Endothelial cell of umbilical vein (primary cell): ENCODE measurements at regions not wholly inside any gene's neighbourhood (a gene's known extent, or its start where the extent isn't known, plus 50 kb on each side); places are given as distances from the start of the nearest gene placed in this dataset.

ENCODE experiments used
- BruUV-seq: library from RNA; stranded (reverse); fragments of 400-500 nt; replicated peaks from 2 replicates; lab custom pipeline; 2021; lab: Mats Ljungman, UMichigan
- CTCF ChIA-PET: fragments of 300-600, 350-600 bp; sonication (Branson Sonifier 250); formaldehyde crosslinking; loops from one replicate; lab custom pipeline; 2021; ENCODE audit warnings: antibody characterized with exemption, inconsistent platforms; lab: Charles Lee
- POLR2A ChIA-PET: fragments of 300-600, 350-600 bp; sonication (Branson Sonifier 250); formaldehyde crosslinking; loops from one replicate; lab custom pipeline; 2021; ENCODE audit warnings: antibody characterized with exemption, inconsistent platforms; lab: Charles Lee
- DNase-seq: peaks from one replicate; pipeline ENCODE4 v3.0.0-alpha.2; 2011; ENCODE audit warnings: low read depth, low spot score
- FAIRE-seq: peaks from 2 replicates; lab custom pipeline; 2011; peaks lifted over from hg19 to GRCh38; lab: Jason Lieb, UNC
- H2AFZ ChIP-seq: 2 replicates; pipeline ENCODE4 v1.6.0; 2012; ENCODE audit warnings: low read depth, low read length, control low read depth, inconsistent platforms
- H3K27ac ChIP-seq: 2 replicates; pipeline ENCODE4 v1.5.1; 2011; ENCODE audit warnings: low read depth, mild to moderate bottlenecking, control low read depth, low read length, moderate library complexity; ENCODE audit not compliant: insufficient read depth
- H3K27me3 ChIP-seq, 2 experiments: 2 replicates each; pipeline versions ENCODE4 v1.6.0 to v1.6.1; 2011; ENCODE audit warnings: low read length in 2 of 2, mixed read lengths in 1 of 2; ENCODE audit not compliant: control insufficient read depth in 2 of 2, insufficient read depth in 2 of 2
- H3K36me3 ChIP-seq, 2 experiments: 2 replicates in 1 of 2; 3 replicates in 1 of 2; pipeline ENCODE4 v1.5.1; 2011; ENCODE audit warnings: low read length in 2 of 2, mild to moderate bottlenecking in 1 of 2, moderate library complexity in 1 of 2; ENCODE audit not compliant: control insufficient read depth in 2 of 2, insufficient read depth in 2 of 2; ENCODE audit errors: extremely low read depth in 1 of 2
- H3K4me1 ChIP-seq: 3 replicates; pipeline ENCODE4 v1.5.1; 2011; ENCODE audit warnings: mild to moderate bottlenecking, low read length; ENCODE audit not compliant: control insufficient read depth, insufficient read depth; ENCODE audit errors: extremely low read depth
- H3K4me2 ChIP-seq: 2 replicates; pipeline ENCODE4 v1.6.1; 2011; ENCODE audit warnings: low read length, control low read depth, mixed read lengths; ENCODE audit not compliant: insufficient read depth
- H3K4me3 ChIP-seq, 3 experiments: fragments of 200-600 bp in 1 of 3; sonication (generic), shearing (Covaris generic) in 1 of 3; replicated peaks in 1 of 3; 2 replicates each; pipeline ENCODE4 v1.5.1; 2011 to 2016; ENCODE audit warnings: control low read depth in 3 of 3, low read length in 3 of 3, mild to moderate bottlenecking in 2 of 3, inconsistent platforms in 1 of 3, low read depth in 1 of 3, moderate library complexity in 1 of 3; ENCODE audit not compliant: insufficient read depth in 1 of 3
- H3K79me2 ChIP-seq: 2 replicates; pipeline ENCODE4 v1.6.0; 2012; ENCODE audit warnings: low read length, inconsistent platforms; ENCODE audit not compliant: control insufficient read depth, insufficient read depth
- H3K9ac ChIP-seq: replicated peaks from 2 replicates; pipeline ENCODE3; 2011; ENCODE audit warnings: low read length, control low read depth; ENCODE audit not compliant: insufficient read depth; ENCODE audit errors: extremely low read depth
- H3K9me1 ChIP-seq: replicated peaks from 3 replicates; pipeline ENCODE4 v1.6.0; 2011; ENCODE audit warnings: mild to moderate bottlenecking, low read length; ENCODE audit not compliant: control insufficient read depth, insufficient read depth; ENCODE audit errors: extremely low read depth
- H3K9me3 ChIP-seq: replicated peaks from 2 replicates; pipeline ENCODE4 v1.5.1; 2012; ENCODE audit warnings: low read length, inconsistent platforms; ENCODE audit not compliant: control insufficient read depth, insufficient read depth
- H4K20me1 ChIP-seq: replicated peaks from 2 replicates; pipeline ENCODE3; 2011; ENCODE audit warnings: mild to moderate bottlenecking, low read length; ENCODE audit not compliant: control insufficient read depth, insufficient read depth; ENCODE audit errors: extremely low read depth
- EZH2 ChIP-seq: IDR thresholded peaks from 2 replicates; pipeline ENCODE4 v1.6.1; 2012; ENCODE audit warnings: borderline replicate concordance, low read depth, mild to moderate bottlenecking, moderate library complexity, low read length, inconsistent platforms; ENCODE audit not compliant: severe bottlenecking
- FOS ChIP-seq: IDR thresholded peaks from 2 replicates; pipeline ENCODE4 v1.6.1; 2011; ENCODE audit warnings: mild to moderate bottlenecking, low read length, moderate library complexity, borderline replicate concordance; ENCODE audit not compliant: insufficient read depth
- GATA2 ChIP-seq: IDR thresholded peaks from 2 replicates; pipeline ENCODE4 v1.7.0; 2011; ENCODE audit warnings: low read depth, mild to moderate bottlenecking, moderate library complexity, mixed read lengths, low read length; ENCODE audit not compliant: insufficient read length, insufficient read depth
- JUN ChIP-seq: IDR thresholded peaks from 2 replicates; pipeline ENCODE4 v1.6.1; 2011; ENCODE audit warnings: borderline replicate concordance, low read depth; ENCODE audit not compliant: insufficient read length, insufficient read depth
- MAX ChIP-seq: IDR thresholded peaks from 2 replicates; pipeline ENCODE4 v1.6.1; 2011; ENCODE audit not compliant: insufficient read depth, insufficient read length
- MYC ChIP-seq: IDR thresholded peaks from one replicate; pipeline ENCODE4 v1.6.1; 2011; ENCODE audit warnings: mild to moderate bottlenecking, low read depth, low read length
- POLR2A ChIP-seq: IDR thresholded peaks from 2 replicates; pipeline ENCODE4 v1.6.1; 2012; ENCODE audit warnings: low read depth, mild to moderate bottlenecking, control low read depth, low read length
- POLR2AphosphoS5 ChIP-seq: IDR thresholded peaks from 2 replicates; pipeline ENCODE4 v1.6.1; 2012; ENCODE audit warnings: low read depth, mild to moderate bottlenecking, control low read depth, low read length, moderate library complexity; ENCODE audit not compliant: insufficient read depth
- dilution Hi-C: fragments of 300-500 bp; cut with MboI; formaldehyde crosslinking; loops from one replicate; pipeline ENCODE4 v1.15.0; 2019; ENCODE audit warnings: low sequenced_read_pairs; ENCODE audit not compliant: extremely low pct_ligation_motif_present
- intact Hi-C: fragments of 100-400 bp; cut with micrococcal nuclease; formaldehyde crosslinking; loops from one replicate; pipeline ENCODE4 v1.10.0; 2022
- TF ChIP-seq, protein P1 (sequence below), 2 donors: IDR thresholded peaks; 1 replicate in 1 of 2; 2 replicates in 1 of 2; pipeline ENCODE4 v1.5.1; 2011; ENCODE audit warnings: low read length in 2 of 2, mild to moderate bottlenecking in 2 of 2, moderate library complexity in 2 of 2, control low read depth in 1 of 2, inconsistent platforms in 1 of 2, low read depth in 1 of 2; ENCODE audit not compliant: insufficient read depth in 1 of 2; ENCODE audit errors: extremely low read depth in 1 of 2

- FAIRE-seq (peak; percentile 65), DNase-seq (peak; percentile 50)
- CTCF ChIA-PET = interaction anchor here (0.8 to 3.3 kb wide), 14 partner anchors 68 to 325 kb away, joined by 3 to 24 read pairs (median 4); partner anchors contain the start of gene SIX2
- Histone ChIP-seq H3K36me3 (no peaks in the 10 kb centered on the region), H3K4me1 (peaks cover 9% of the 10 kb centered on the region), H3K4me3 (peak overlapping the region; percentile 61 to 77 (median 64)), H3K27ac (no peak overlapping the region), H4K20me1 (no peaks in the 10 kb centered on the region), H3K4me2 (peak overlapping the region; percentile 83), H3K27me3 (peaks cover 5 to 13% of the 10 kb centered on the region in 2 experiments), H3K9me1 (no peaks in the 10 kb centered on the region), H2AFZ (peak overlapping the region; percentile 87), H3K79me2 (no peaks in the 10 kb centered on the region), H3K9me3 (no peaks in the 10 kb centered on the region), H3K9ac (peak overlapping the region; percentile 72)
- POLR2A ChIA-PET = interaction anchor here (1.1 kb wide), 1 partner anchor 184 kb away, joined by 4 read pairs; no protein-coding TSS in a partner anchor
- TF ChIP-seq FOS = no peak
- no peak for TF ChIP-seq GATA2
- TF ChIP-seq MAX = no peak
- TF ChIP-seq, protein P1, sequence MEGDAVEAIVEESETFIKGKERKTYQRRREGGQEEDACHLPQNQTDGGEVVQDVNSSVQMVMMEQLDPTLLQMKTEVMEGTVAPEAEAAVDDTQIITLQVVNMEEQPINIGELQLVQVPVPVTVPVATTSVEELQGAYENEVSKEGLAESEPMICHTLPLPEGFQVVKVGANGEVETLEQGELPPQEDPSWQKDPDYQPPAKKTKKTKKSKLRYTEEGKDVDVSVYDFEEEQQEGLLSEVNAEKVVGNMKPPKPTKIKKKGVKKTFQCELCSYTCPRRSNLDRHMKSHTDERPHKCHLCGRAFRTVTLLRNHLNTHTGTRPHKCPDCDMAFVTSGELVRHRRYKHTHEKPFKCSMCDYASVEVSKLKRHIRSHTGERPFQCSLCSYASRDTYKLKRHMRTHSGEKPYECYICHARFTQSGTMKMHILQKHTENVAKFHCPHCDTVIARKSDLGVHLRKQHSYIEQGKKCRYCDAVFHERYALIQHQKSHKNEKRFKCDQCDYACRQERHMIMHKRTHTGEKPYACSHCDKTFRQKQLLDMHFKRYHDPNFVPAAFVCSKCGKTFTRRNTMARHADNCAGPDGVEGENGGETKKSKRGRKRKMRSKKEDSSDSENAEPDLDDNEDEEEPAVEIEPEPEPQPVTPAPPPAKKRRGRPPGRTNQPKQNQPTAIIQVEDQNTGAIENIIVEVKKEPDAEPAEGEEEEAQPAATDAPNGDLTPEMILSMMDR (IDR thresholded peaks at IDR 0.05; ENCODE audit: extremely low read depth in 1 of 2, insufficient read depth in 1 of 2, low read depth in 1 of 2, low read length in 2 of 2) = no peak
- TF ChIP-seq JUN = no peak
- TF ChIP-seq EZH2 = peak; percentile 58
- peak; percentile 68 for TF ChIP-seq POLR2A
- no peak for TF ChIP-seq MYC
- peak; percentile 77 for TF ChIP-seq POLR2AphosphoS5
- BruUV-seq = no TSS peak
- intact Hi-C loops (loop anchor here (2.0 to 5.0 kb wide), 6 partner anchors 37 to 325 kb away; no protein-coding TSS in a partner anchor), dilution Hi-C loops (no loop called here)
Measured at GRCh38 chr2:45169339-45170190, 160.3 kb upstream of the SIX2 start.
